Upper lobe of right lung (tissue), 1 donor: ENCODE measurements at regions not wholly inside any gene's neighbourhood (a gene's known extent, or its start where the extent isn't known, plus 50 kb on each side); places are given as distances from the start of the nearest gene placed in this dataset.

Source experiments
- ATAC-seq: fragments of 200-7000 bp; cut with Tn5 transposase; one replicate; pipeline ENCODE4 v1.9.1; 2020; ENCODE audit warnings: mild to moderate bottlenecking, moderate library complexity
- DNase-seq: peaks from one replicate; pipeline ENCODE4 v3.0.0-alpha.2; 2020
- H3K27ac ChIP-seq: fragments of 200-600 bp; one replicate; pipeline ENCODE4 v1.8.0; 2022
- H3K27me3 ChIP-seq: fragments of 200-600 bp; one replicate; pipeline ENCODE4 v1.8.0; 2022; ENCODE audit warnings: mild to moderate bottlenecking
- H3K36me3 ChIP-seq: fragments of 200-600 bp; one replicate; pipeline ENCODE4 v1.8.0; 2022
- H3K4me1 ChIP-seq: fragments of 200-600 bp; one replicate; pipeline ENCODE4 v1.8.0; 2022
- H3K4me3 ChIP-seq: fragments of 200-600 bp; one replicate; pipeline ENCODE4 v1.8.0; 2022; ENCODE audit warnings: mild to moderate bottlenecking
- H3K9me3 ChIP-seq: fragments of 200-600 bp; one replicate; pipeline ENCODE4 v1.8.0; 2022
- CTCF ChIP-seq: fragments of 200-600 bp; IDR thresholded peaks from one replicate; pipeline ENCODE4 v1.8.0; 2022; ENCODE audit warnings: antibody characterized with exemption
- intact Hi-C: fragments of 100-400 bp; cut with DNase I; formaldehyde crosslinking; loops from one replicate; pipeline ENCODE4 v1.11.0; 2022
- donor health status: DM: no; HTN: yes; CAD: no; lungs with severe emphysema.

GRCh38 chr14:61636779-61637178 is 58.5 kb upstream of the HIF1A start:
- TF ChIP-seq CTCF: no peak
- H3K4me1 ChIP-seq: no peaks in the 10 kb centered on the region
- H3K27me3 ChIP-seq: no peaks in the 10 kb centered on the region
- no peak for ATAC-seq
- no peak overlapping the region for H3K4me3 ChIP-seq
- no peaks in the 10 kb centered on the region for H3K36me3 ChIP-seq
- no peak overlapping the region for H3K27ac ChIP-seq
- intact Hi-C loops: no loop called here
- no peak for DNase-seq
- no peaks in the 10 kb centered on the region for H3K9me3 ChIP-seq

- no peak for TF ChIP-seq CTCF
- DNase-seq (no peak), ATAC-seq (no peak)
- Histone ChIP-seq H3K36me3 (no peaks in the 10 kb centered on the region), H3K9me3 (no peaks in the 10 kb centered on the region), H3K4me1 (no peaks in the 10 kb centered on the region), H3K27ac (no peak overlapping the region), H3K27me3 (no peaks in the 10 kb centered on the region), H3K4me3 (no peak overlapping the region)
- intact Hi-C loops: no loop called here
Measured at GRCh38 chr14:61638595-61639387, 56.5 kb upstream of the HIF1A start.

DNA sequence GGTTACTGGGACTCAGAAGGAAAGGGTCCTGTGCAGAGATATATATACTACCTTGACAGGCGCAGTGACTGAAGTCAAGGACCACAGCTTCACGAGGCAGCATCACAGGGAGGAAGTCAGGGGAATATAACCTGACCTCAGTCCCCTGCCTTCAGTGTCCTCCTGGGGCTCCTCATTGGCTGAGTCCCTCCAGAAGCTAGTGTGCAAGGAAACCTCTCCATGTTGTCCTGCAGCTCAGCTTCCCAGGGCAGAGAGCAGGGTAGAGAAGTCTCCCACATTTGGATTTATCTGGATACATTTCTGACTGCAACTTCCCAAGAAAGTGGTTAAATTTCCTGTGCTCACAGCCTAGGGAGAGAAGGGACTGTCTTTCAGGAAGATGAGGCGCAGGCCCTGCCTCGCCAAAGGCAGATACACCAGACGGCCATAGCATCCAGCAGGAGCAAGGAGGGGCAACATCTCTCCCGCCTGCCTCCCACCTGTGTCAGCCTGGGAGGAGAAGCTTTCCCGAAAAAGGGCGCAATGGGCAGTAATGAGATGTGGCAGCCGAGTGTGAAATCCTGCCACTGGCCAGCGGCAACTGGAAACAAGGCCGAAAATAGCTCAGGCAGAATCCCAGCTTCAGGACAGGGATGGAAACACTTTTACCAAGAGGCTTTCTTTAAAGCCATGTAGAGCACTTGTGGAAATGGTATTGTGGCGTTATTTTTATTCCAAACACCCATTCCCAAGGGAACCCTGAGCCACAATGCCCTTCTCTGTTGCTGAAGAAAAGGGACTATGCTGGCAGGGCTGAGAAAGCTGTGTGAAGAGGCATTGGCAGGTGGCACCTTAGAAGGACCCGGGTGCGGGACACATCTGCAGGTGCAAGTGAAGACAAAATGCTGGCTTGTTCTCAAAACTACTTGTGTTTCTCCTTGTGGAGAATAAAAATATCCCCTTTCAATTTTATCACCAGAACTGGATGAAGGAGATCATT is 54.9 kb upstream of the HIF1A start:
- DNase-seq: no peak
- H3K36me3 ChIP-seq: no peaks in the 10 kb centered on the region
- no peaks in the 10 kb centered on the region for H3K9me3 ChIP-seq
- H3K4me1 ChIP-seq: no peaks in the 10 kb centered on the region
- H3K27ac ChIP-seq: no peak overlapping the region
- no peak overlapping the region for H3K4me3 ChIP-seq
- TF ChIP-seq CTCF: no peak
- no peaks in the 10 kb centered on the region for H3K27me3 ChIP-seq
- intact Hi-C loops: no loop called here
- no peak for ATAC-seq

DNA sequence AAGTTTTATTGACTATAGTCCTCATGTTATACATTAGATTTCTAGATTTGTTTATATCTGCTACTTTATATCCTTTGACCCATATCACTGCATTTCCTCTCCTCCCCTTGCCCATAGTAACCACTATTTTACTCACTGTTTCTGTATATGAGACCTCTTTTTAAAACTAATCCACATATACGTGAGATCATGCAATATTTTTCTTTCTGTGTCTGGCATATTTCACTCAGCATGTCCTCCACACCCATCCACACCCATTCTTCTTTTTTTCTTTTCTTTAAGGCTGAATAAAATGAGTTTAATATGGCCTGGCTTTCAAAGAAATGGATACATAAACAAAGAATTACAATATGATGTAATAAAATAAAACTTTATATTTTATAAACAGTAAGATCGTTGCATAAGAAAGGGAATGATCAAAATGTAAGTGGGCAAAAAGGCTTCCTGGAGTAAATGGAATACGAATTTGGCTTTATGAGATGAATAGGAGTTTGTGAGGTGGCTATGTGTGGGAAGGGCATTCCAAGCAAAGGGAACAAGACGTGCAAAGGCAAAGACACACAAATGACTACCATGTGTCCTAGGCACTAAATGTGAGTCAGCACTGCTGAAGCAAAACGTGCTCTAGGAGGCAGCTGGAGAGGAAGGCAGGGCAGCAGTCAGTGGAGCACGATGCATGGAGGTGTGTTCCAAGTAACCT is 53.2 kb upstream of the HIF1A start:
- ATAC-seq (no peak), DNase-seq (no peak)
- H3K36me3 ChIP-seq: no peaks in the 10 kb centered on the region
- no peak overlapping the region for H3K27ac ChIP-seq
- H3K27me3 ChIP-seq: no peaks in the 10 kb centered on the region
- no peaks in the 10 kb centered on the region for H3K4me1 ChIP-seq
- TF ChIP-seq CTCF: no peak
- no peak overlapping the region for H3K4me3 ChIP-seq
- no peaks in the 10 kb centered on the region for H3K9me3 ChIP-seq
- intact Hi-C loops: no loop called here

GRCh38 chr14:61642614-61642982 is 52.7 kb upstream of the HIF1A start:
- TF ChIP-seq CTCF: no peak
- H3K4me1 ChIP-seq: no peaks in the 10 kb centered on the region
- no peak overlapping the region for H3K27ac ChIP-seq
- H3K36me3 ChIP-seq: no peaks in the 10 kb centered on the region
- H3K4me3 ChIP-seq: no peak overlapping the region
- ATAC-seq (no peak), DNase-seq (no peak)
- intact Hi-C loops: no loop called here
- no peaks in the 10 kb centered on the region for H3K9me3 ChIP-seq
- no peaks in the 10 kb centered on the region for H3K27me3 ChIP-seq
